Endothelial cell of umbilical vein (primary cell): ENCODE measurements at regions not wholly inside any gene's neighbourhood (a gene's known extent, or its start where the extent isn't known, plus 50 kb on each side); places are given as distances from the start of the nearest gene placed in this dataset.
A peak's percentile ranks its signal among the peaks of the same experiment; 100 is the strongest.

Source experiments
- BruUV-seq: library from RNA; stranded (reverse); fragments of 400-500 nt; replicated peaks from 2 replicates; lab custom pipeline; 2021; lab: Mats Ljungman, UMichigan
- CTCF ChIA-PET: fragments of 300-600, 350-600 bp; sonication (Branson Sonifier 250); formaldehyde crosslinking; loops from one replicate; lab custom pipeline; 2021; ENCODE audit warnings: antibody characterized with exemption, inconsistent platforms; lab: Charles Lee
- POLR2A ChIA-PET: fragments of 300-600, 350-600 bp; sonication (Branson Sonifier 250); formaldehyde crosslinking; loops from one replicate; lab custom pipeline; 2021; ENCODE audit warnings: antibody characterized with exemption, inconsistent platforms; lab: Charles Lee
- DNase-seq: peaks from one replicate; pipeline ENCODE4 v3.0.0-alpha.2; 2011; ENCODE audit warnings: low read depth, low spot score
- FAIRE-seq: peaks from 2 replicates; lab custom pipeline; 2011; peaks lifted over from hg19 to GRCh38; lab: Jason Lieb, UNC
- H2AFZ ChIP-seq: 2 replicates; pipeline ENCODE4 v1.6.0; 2012; ENCODE audit warnings: low read depth, low read length, control low read depth, inconsistent platforms
- H3K27ac ChIP-seq: 2 replicates; pipeline ENCODE4 v1.5.1; 2011; ENCODE audit warnings: low read depth, mild to moderate bottlenecking, control low read depth, low read length, moderate library complexity; ENCODE audit not compliant: insufficient read depth
- H3K27me3 ChIP-seq, 2 experiments: 2 replicates each; pipeline versions ENCODE4 v1.6.0 to v1.6.1; 2011; ENCODE audit warnings: low read length in 2 of 2, mixed read lengths in 1 of 2; ENCODE audit not compliant: control insufficient read depth in 2 of 2, insufficient read depth in 2 of 2
- H3K36me3 ChIP-seq, 2 experiments: 2 replicates in 1 of 2; 3 replicates in 1 of 2; pipeline ENCODE4 v1.5.1; 2011; ENCODE audit warnings: low read length in 2 of 2, mild to moderate bottlenecking in 1 of 2, moderate library complexity in 1 of 2; ENCODE audit not compliant: control insufficient read depth in 2 of 2, insufficient read depth in 2 of 2; ENCODE audit errors: extremely low read depth in 1 of 2
- H3K4me1 ChIP-seq: 3 replicates; pipeline ENCODE4 v1.5.1; 2011; ENCODE audit warnings: mild to moderate bottlenecking, low read length; ENCODE audit not compliant: control insufficient read depth, insufficient read depth; ENCODE audit errors: extremely low read depth
- H3K4me2 ChIP-seq: 2 replicates; pipeline ENCODE4 v1.6.1; 2011; ENCODE audit warnings: low read length, control low read depth, mixed read lengths; ENCODE audit not compliant: insufficient read depth
- H3K4me3 ChIP-seq, 3 experiments: fragments of 200-600 bp in 1 of 3; sonication (generic), shearing (Covaris generic) in 1 of 3; replicated peaks in 1 of 3; 2 replicates each; pipeline ENCODE4 v1.5.1; 2011 to 2016; ENCODE audit warnings: control low read depth in 3 of 3, low read length in 3 of 3, mild to moderate bottlenecking in 2 of 3, inconsistent platforms in 1 of 3, low read depth in 1 of 3, moderate library complexity in 1 of 3; ENCODE audit not compliant: insufficient read depth in 1 of 3
- H3K79me2 ChIP-seq: 2 replicates; pipeline ENCODE4 v1.6.0; 2012; ENCODE audit warnings: low read length, inconsistent platforms; ENCODE audit not compliant: control insufficient read depth, insufficient read depth
- H3K9ac ChIP-seq: replicated peaks from 2 replicates; pipeline ENCODE3; 2011; ENCODE audit warnings: low read length, control low read depth; ENCODE audit not compliant: insufficient read depth; ENCODE audit errors: extremely low read depth
- H3K9me1 ChIP-seq: replicated peaks from 3 replicates; pipeline ENCODE4 v1.6.0; 2011; ENCODE audit warnings: mild to moderate bottlenecking, low read length; ENCODE audit not compliant: control insufficient read depth, insufficient read depth; ENCODE audit errors: extremely low read depth
- H3K9me3 ChIP-seq: replicated peaks from 2 replicates; pipeline ENCODE4 v1.5.1; 2012; ENCODE audit warnings: low read length, inconsistent platforms; ENCODE audit not compliant: control insufficient read depth, insufficient read depth
- H4K20me1 ChIP-seq: replicated peaks from 2 replicates; pipeline ENCODE3; 2011; ENCODE audit warnings: mild to moderate bottlenecking, low read length; ENCODE audit not compliant: control insufficient read depth, insufficient read depth; ENCODE audit errors: extremely low read depth
- EZH2 ChIP-seq: IDR thresholded peaks from 2 replicates; pipeline ENCODE4 v1.6.1; 2012; ENCODE audit warnings: borderline replicate concordance, low read depth, mild to moderate bottlenecking, moderate library complexity, low read length, inconsistent platforms; ENCODE audit not compliant: severe bottlenecking
- FOS ChIP-seq: IDR thresholded peaks from 2 replicates; pipeline ENCODE4 v1.6.1; 2011; ENCODE audit warnings: mild to moderate bottlenecking, low read length, moderate library complexity, borderline replicate concordance; ENCODE audit not compliant: insufficient read depth
- JUN ChIP-seq: IDR thresholded peaks from 2 replicates; pipeline ENCODE4 v1.6.1; 2011; ENCODE audit warnings: borderline replicate concordance, low read depth; ENCODE audit not compliant: insufficient read length, insufficient read depth
- MYC ChIP-seq: IDR thresholded peaks from one replicate; pipeline ENCODE4 v1.6.1; 2011; ENCODE audit warnings: mild to moderate bottlenecking, low read depth, low read length
- POLR2A ChIP-seq: IDR thresholded peaks from 2 replicates; pipeline ENCODE4 v1.6.1; 2012; ENCODE audit warnings: low read depth, mild to moderate bottlenecking, control low read depth, low read length
- POLR2AphosphoS5 ChIP-seq: IDR thresholded peaks from 2 replicates; pipeline ENCODE4 v1.6.1; 2012; ENCODE audit warnings: low read depth, mild to moderate bottlenecking, control low read depth, low read length, moderate library complexity; ENCODE audit not compliant: insufficient read depth
- dilution Hi-C: fragments of 300-500 bp; cut with MboI; formaldehyde crosslinking; loops from one replicate; pipeline ENCODE4 v1.15.0; 2019; ENCODE audit warnings: low sequenced_read_pairs; ENCODE audit not compliant: extremely low pct_ligation_motif_present
- intact Hi-C: fragments of 100-400 bp; cut with micrococcal nuclease; formaldehyde crosslinking; loops from one replicate; pipeline ENCODE4 v1.10.0; 2022
- TF ChIP-seq, protein P1 (sequence below), 2 donors: IDR thresholded peaks; 1 replicate in 1 of 2; 2 replicates in 1 of 2; pipeline ENCODE4 v1.5.1; 2011; ENCODE audit warnings: low read length in 2 of 2, mild to moderate bottlenecking in 2 of 2, moderate library complexity in 2 of 2, control low read depth in 1 of 2, inconsistent platforms in 1 of 2, low read depth in 1 of 2; ENCODE audit not compliant: insufficient read depth in 1 of 2; ENCODE audit errors: extremely low read depth in 1 of 2
- TF ChIP-seq, protein P2 (sequence below): IDR thresholded peaks from 2 replicates; pipeline ENCODE4 v1.6.1; 2011; ENCODE audit not compliant: insufficient read depth, insufficient read length

GRCh38 chr1:103448560-103448959 lies 76.9 kb upstream of the RNPC3 start:
- intact Hi-C loops: no loop called here
- Histone ChIP-seq H3K27ac (no peak overlapping the region), H2AFZ (no peak overlapping the region), H3K79me2 (no peaks in the 10 kb centered on the region), H3K9ac (no peak overlapping the region), H3K4me2 (no peak overlapping the region), H3K4me3 (no peak overlapping the region), H4K20me1 (no peaks in the 10 kb centered on the region), H3K9me1 (no peaks in the 10 kb centered on the region), H3K36me3 (no peaks in the 10 kb centered on the region), H3K27me3 (no peaks in the 10 kb centered on the region), H3K4me1 (no peaks in the 10 kb centered on the region), H3K9me3 (no peaks in the 10 kb centered on the region)
- DNase-seq: no peak
- dilution Hi-C loops: no loop called here
- ChIA-PET POLR2A (no interaction called here), CTCF (interaction anchor here (1.3 to 3.5 kb wide), 2 partner anchors 8 to 13 kb away, joined by 3 to 19 read pairs; no protein-coding TSS in a partner anchor)
- peak; percentile 56 for FAIRE-seq
- TF ChIP-seq POLR2A (no peak), JUN (no peak), EZH2 (no peak), MYC (no peak), FOS (no peak), POLR2AphosphoS5 (no peak)
- TF ChIP-seq, protein P1, sequence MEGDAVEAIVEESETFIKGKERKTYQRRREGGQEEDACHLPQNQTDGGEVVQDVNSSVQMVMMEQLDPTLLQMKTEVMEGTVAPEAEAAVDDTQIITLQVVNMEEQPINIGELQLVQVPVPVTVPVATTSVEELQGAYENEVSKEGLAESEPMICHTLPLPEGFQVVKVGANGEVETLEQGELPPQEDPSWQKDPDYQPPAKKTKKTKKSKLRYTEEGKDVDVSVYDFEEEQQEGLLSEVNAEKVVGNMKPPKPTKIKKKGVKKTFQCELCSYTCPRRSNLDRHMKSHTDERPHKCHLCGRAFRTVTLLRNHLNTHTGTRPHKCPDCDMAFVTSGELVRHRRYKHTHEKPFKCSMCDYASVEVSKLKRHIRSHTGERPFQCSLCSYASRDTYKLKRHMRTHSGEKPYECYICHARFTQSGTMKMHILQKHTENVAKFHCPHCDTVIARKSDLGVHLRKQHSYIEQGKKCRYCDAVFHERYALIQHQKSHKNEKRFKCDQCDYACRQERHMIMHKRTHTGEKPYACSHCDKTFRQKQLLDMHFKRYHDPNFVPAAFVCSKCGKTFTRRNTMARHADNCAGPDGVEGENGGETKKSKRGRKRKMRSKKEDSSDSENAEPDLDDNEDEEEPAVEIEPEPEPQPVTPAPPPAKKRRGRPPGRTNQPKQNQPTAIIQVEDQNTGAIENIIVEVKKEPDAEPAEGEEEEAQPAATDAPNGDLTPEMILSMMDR (IDR thresholded peaks at IDR 0.05; ENCODE audit: extremely low read depth in 1 of 2, insufficient read depth in 1 of 2, low read depth in 1 of 2, low read length in 2 of 2): no peak
- TF ChIP-seq, protein P2, sequence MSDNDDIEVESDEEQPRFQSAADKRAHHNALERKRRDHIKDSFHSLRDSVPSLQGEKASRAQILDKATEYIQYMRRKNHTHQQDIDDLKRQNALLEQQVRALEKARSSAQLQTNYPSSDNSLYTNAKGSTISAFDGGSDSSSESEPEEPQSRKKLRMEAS: no peak
- BruUV-seq: no TSS peak
